ENCODE measurements at regions not wholly inside any gene's neighbourhood (a gene's known extent, or its start where the extent isn't known, plus 50 kb on each side); places are given as distances from the start of the nearest gene placed in this dataset.

GRCh38 chr9:3676766-3677165 lies 151.0 kb upstream of the RFX3 start:
- no peaks in the 10 kb centered on the region for H3K27me3 ChIP-seq (ENCODE audit: low read depth, low read length)
- H3K4me1 ChIP-seq (ENCODE audit: low read length): no peaks in the 10 kb centered on the region
- no peaks in the 10 kb centered on the region for H3K9me3 ChIP-seq (ENCODE audit: insufficient read depth, low read length)
- H3K4me3 ChIP-seq (ENCODE audit: low read length): no peak overlapping the region
- no peaks in the 10 kb centered on the region for H3K36me3 ChIP-seq (replicated peaks; ENCODE audit: low read depth, low read length)
- TF ChIP-seq CTCF (IDR thresholded peaks at IDR 0.05; ENCODE audit: low read depth, low read length) (no peak), EZH2phosphoT487 (IDR thresholded peaks at IDR 0.05; ENCODE audit: low read depth) (no peak)
- no peaks in the 10 kb centered on the region for H3K79me2 ChIP-seq (ENCODE audit: low read length)
- no peak overlapping the region for H2AFZ ChIP-seq (ENCODE audit: low read depth, low read length)
- H3K9ac ChIP-seq (ENCODE audit: low read length): no peak overlapping the region
- no peak overlapping the region for H3K27ac ChIP-seq (ENCODE audit: low read length)
- no peak overlapping the region for H3K4me2 ChIP-seq (ENCODE audit: low read length)
- no peaks in the 10 kb centered on the region for H4K20me1 ChIP-seq (ENCODE audit: insufficient read depth, low read length)

GRCh38 chr9:3675946-3676345 lies 150.1 kb upstream of the RFX3 start:
- no peak overlapping the region for H3K9ac ChIP-seq (ENCODE audit: low read length)
- H4K20me1 ChIP-seq (ENCODE audit: insufficient read depth, low read length): no peaks in the 10 kb centered on the region
- TF ChIP-seq CTCF (IDR thresholded peaks at IDR 0.05; ENCODE audit: low read depth, low read length) (no peak), EZH2phosphoT487 (IDR thresholded peaks at IDR 0.05; ENCODE audit: low read depth) (no peak)
- no peak overlapping the region for H3K27ac ChIP-seq (ENCODE audit: low read length)
- no peaks in the 10 kb centered on the region for H3K36me3 ChIP-seq (replicated peaks; ENCODE audit: low read depth, low read length)
- H3K4me1 ChIP-seq (ENCODE audit: low read length): no peaks in the 10 kb centered on the region
- H3K4me3 ChIP-seq (ENCODE audit: low read length): no peak overlapping the region
- H3K27me3 ChIP-seq (ENCODE audit: low read depth, low read length): no peaks in the 10 kb centered on the region
- no peaks in the 10 kb centered on the region for H3K79me2 ChIP-seq (ENCODE audit: low read length)
- no peak overlapping the region for H2AFZ ChIP-seq (ENCODE audit: low read depth, low read length)
- H3K9me3 ChIP-seq (ENCODE audit: insufficient read depth, low read length): no peaks in the 10 kb centered on the region
- no peak overlapping the region for H3K4me2 ChIP-seq (ENCODE audit: low read length)

- no peak overlapping the region for H3K27ac ChIP-seq (ENCODE audit: low read length)
- TF ChIP-seq EZH2phosphoT487 (IDR thresholded peaks at IDR 0.05; ENCODE audit: low read depth) (no peak), CTCF (IDR thresholded peaks at IDR 0.05; ENCODE audit: low read depth, low read length) (no peak)
- no peak overlapping the region for H3K9ac ChIP-seq (ENCODE audit: low read length)
- H3K36me3 ChIP-seq (replicated peaks; ENCODE audit: low read depth, low read length): no peaks in the 10 kb centered on the region
- no peak overlapping the region for H3K4me2 ChIP-seq (ENCODE audit: low read length)
- H3K27me3 ChIP-seq (ENCODE audit: low read depth, low read length): no peaks in the 10 kb centered on the region
- H3K79me2 ChIP-seq (ENCODE audit: low read length): no peaks in the 10 kb centered on the region
- H2AFZ ChIP-seq (ENCODE audit: low read depth, low read length): no peak overlapping the region
- H3K4me1 ChIP-seq (ENCODE audit: low read length): no peaks in the 10 kb centered on the region
- H4K20me1 ChIP-seq (ENCODE audit: insufficient read depth, low read length): no peaks in the 10 kb centered on the region
- no peak overlapping the region for H3K4me3 ChIP-seq (ENCODE audit: low read length)
- no peaks in the 10 kb centered on the region for H3K9me3 ChIP-seq (ENCODE audit: insufficient read depth, low read length)
Measured at GRCh38 chr9:3674561-3674960, 148.8 kb upstream of the RFX3 start.

GRCh38 chr9:3672399-3672798 lies 146.6 kb upstream of the RFX3 start:
- H3K4me3 ChIP-seq (ENCODE audit: low read length): no peak overlapping the region
- H4K20me1 ChIP-seq (ENCODE audit: insufficient read depth, low read length): no peaks in the 10 kb centered on the region
- no peaks in the 10 kb centered on the region for H3K79me2 ChIP-seq (ENCODE audit: low read length)
- no peaks in the 10 kb centered on the region for H3K36me3 ChIP-seq (replicated peaks; ENCODE audit: low read depth, low read length)
- no peak overlapping the region for H2AFZ ChIP-seq (ENCODE audit: low read depth, low read length)
- H3K27ac ChIP-seq (ENCODE audit: low read length): no peak overlapping the region
- TF ChIP-seq CTCF (IDR thresholded peaks at IDR 0.05; ENCODE audit: low read depth, low read length) (no peak), EZH2phosphoT487 (IDR thresholded peaks at IDR 0.05; ENCODE audit: low read depth) (no peak)
- H3K9ac ChIP-seq (ENCODE audit: low read length): no peak overlapping the region
- H3K9me3 ChIP-seq (ENCODE audit: insufficient read depth, low read length): no peaks in the 10 kb centered on the region
- no peaks in the 10 kb centered on the region for H3K4me1 ChIP-seq (ENCODE audit: low read length)
- no peaks in the 10 kb centered on the region for H3K27me3 ChIP-seq (ENCODE audit: low read depth, low read length)
- H3K4me2 ChIP-seq (ENCODE audit: low read length): no peak overlapping the region
